NCI-H1930 (cell line): ENCODE measurements at regions not wholly inside any gene's neighbourhood (a gene's known extent, or its start where the extent isn't known, plus 50 kb on each side); places are given as distances from the start of the nearest gene placed in this dataset.

Source experiments
- DNase-seq, 2 experiments: peaks; one replicate each; lab custom pipeline; 2025; lab: John Stamatoyannopoulos, UW

- no peak for DNase-seq
Observed at GRCh38 chr4:33161202-33161601, 2441.0 kb downstream of the PCDH7 start.

DNA sequence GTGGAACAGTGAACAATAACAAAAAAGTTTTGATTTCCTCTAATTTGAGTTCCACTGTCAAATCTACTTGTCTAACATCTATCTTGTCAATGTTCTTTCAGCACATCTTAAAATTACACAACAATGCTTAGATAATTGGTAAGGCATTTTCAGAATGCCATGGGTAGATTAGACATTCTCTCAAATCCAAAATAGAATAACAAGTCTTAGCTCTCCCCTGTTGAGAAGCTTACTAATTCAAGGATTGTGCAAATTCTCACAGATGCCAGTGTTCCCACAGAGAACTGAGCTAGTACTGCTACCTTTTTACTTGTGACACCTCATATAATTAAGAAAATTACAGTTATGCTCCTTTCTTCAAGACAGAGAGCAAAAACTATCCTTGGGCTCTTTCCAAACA, 2442.0 kb downstream of the PCDH7 start:
- no peak for DNase-seq

DNA sequence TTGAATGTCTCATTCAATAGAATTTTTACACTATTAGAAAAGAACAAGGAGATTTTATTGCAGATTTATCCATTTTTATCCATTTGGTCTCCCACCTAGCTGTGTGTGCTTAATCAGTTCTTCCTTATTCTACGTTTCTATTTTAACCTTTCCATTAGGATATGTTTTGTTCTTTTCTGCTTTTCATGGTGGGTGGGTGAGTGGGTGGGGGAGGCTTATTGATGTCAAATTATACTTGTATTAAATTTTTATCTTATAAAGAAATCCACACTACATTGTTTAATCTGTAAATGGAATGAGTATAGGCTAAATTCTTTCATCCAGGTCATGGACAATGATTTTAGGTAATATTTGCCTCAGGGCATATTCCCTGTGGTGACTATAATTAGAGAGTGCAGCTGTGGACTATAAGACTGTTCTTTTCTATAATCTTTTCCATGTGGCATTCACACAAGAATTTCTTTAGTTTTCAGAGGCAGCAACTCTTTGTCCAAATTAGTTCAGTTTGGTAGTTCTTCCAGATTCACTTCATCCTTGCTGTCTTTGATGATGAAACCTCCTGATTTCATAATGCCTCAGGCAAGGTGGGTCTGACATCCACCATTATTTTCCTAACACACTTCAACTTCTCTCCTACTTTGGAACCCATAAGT, 2451.8 kb downstream of the PCDH7 start:
- DNase-seq: no peak

GRCh38 chr4:33176566-33176965, 2456.4 kb downstream of the PCDH7 start:
- DNase-seq: no peak

GRCh38 chr4:33184657-33185290, 2464.6 kb downstream of the PCDH7 start:
- DNase-seq: no peak

GRCh38 chr4:33187035-33187434, 2466.9 kb downstream of the PCDH7 start:
- DNase-seq: no peak

DNA sequence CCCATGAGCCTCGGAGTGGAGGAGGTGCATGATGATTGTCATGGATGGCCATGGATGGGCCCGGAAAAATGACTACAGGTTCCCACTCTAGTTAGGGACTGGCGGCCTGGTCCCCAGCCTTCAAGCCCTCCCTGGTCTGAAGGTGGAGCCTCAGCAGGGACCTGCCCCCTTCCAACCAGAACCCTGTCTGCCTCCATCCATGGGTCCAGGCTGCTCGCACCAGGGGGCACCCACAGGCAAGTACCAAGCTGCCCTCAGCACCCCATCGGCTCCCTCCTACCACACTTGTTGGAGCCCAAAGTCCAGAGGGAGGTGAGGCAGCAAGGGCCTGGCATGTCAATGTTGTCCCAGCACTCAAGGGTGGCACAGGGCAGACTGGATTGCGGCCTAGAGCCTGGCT, 2468.6 kb downstream of the PCDH7 start:
- no peak for DNase-seq

GRCh38 chr4:33189169-33189568, 2469.0 kb downstream of the PCDH7 start:
- no peak for DNase-seq

DNA sequence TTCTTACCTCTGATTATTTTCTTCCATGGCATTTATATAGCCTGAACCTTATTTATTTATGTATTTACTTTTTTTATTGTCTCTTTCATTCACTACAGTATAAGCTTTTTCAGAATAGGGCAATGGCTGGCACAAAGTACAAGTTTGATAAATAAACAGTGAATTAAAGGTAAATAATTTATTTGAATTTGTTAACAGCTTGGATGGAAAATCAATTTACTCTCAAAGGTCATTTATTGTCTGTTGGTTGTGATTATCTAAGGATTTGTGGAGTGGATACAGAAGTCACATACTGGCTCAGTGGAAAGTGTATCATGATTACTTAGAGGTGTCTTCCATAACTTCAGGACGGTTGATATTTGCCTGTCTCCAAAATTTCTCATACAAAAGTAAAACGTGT, 2472.9 kb downstream of the PCDH7 start:
- no peak for DNase-seq

- no peak for DNase-seq
Observed at GRCh38 chr4:33200377-33200776, 2480.2 kb downstream of the PCDH7 start.

- DNase-seq: no peak
Observed at GRCh38 chr4:33218238-33218637, 2498.1 kb downstream of the PCDH7 start.

- no peak for DNase-seq
Observed at GRCh38 chr4:33226133-33226532, 2506.0 kb downstream of the PCDH7 start.

GRCh38 chr4:33226783-33227182, 2506.6 kb downstream of the PCDH7 start:
- no peak for DNase-seq

- DNase-seq: no peak
Observed at GRCh38 chr4:33255094-33255493, 2534.9 kb downstream of the PCDH7 start.

GRCh38 chr4:33255507-33255906, 2535.3 kb downstream of the PCDH7 start:
- DNase-seq: no peak

- DNase-seq: no peak
Observed at GRCh38 chr4:33262824-33263223, 2542.7 kb downstream of the PCDH7 start.

DNA sequence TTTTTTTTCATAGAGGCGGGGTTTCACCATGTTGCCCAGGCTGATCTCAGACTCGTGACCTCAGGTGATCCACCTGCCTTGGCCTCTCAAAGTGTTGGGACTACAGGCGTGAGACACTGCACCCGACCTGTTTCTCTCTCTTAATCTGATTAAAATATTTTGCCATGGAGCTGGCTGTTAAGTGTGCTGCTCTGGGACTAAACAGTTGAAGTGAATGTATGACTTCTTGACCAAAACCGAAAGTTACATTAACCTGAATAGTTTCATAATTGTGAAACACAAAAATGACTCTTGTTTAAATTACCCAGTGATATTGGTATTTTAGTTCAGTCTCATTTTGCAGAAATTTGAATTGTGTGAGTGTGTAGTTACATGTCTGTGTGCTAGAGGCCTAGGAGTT, 2548.6 kb downstream of the PCDH7 start:
- no peak for DNase-seq

GRCh38 chr4:33270403-33270802, 2550.2 kb downstream of the PCDH7 start:
- DNase-seq: no peak

DNA sequence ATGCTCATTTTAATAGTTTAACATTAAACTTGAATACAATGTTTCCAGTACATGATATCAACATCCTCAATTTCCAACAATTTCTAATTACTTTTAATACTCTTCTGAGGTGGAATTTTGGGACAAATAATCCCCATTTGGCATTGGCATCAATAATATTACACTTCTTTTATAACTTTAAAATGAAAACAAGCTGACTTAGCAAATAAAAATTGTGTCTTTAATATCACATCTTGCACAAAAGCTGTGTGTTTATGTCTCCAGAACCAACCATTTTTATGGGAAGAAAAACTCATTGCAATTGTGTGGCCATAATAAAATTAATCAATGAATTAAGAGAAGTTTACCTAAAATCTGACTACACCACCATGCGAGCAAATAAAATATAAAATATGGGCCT, 2552.6 kb downstream of the PCDH7 start:
- DNase-seq: no peak

- DNase-seq: no peak
Observed at GRCh38 chr4:33283818-33284217, 2563.6 kb downstream of the PCDH7 start.

GRCh38 chr4:33296876-33297455, 2576.8 kb downstream of the PCDH7 start:
- no peak for DNase-seq

DNA sequence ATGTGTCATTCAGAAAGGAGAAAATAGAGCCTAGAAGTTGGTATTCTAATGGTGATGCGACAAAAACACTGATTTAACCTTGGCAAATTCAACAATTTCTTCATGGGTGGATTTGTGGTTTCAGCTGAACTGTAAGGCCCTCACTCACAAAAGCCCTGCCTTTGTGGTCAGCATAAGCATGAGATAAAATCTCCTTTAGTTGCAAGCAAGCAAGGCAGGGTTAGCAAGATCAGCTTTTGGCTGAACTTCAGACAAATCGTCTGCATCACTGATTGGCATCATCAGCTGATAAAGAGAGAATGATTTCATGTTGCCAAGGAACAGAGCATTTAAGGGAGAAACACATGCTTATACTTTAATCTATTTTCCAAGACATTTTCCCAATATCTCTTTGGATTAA, 2582.2 kb downstream of the PCDH7 start:
- no peak for DNase-seq

DNA sequence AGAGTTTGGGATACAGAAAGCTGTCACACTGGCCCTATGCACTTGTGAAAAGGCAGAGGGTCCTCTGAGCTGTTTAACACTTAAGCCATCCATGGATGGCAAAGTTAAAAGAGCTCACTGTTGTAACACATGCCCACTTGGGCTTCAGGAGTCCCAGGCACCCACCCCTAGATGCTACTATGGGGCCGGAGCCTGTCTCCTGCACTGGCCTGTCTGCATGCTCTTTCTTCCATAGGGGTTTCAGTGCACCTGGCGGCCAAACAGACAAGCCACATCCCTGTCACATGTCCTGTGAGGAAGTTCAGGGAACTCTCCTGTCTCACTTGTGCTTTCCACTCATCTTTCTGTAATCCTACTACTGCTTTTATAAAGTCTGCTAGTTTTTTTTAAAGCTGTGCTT, 2586.0 kb downstream of the PCDH7 start:
- no peak for DNase-seq

DNA sequence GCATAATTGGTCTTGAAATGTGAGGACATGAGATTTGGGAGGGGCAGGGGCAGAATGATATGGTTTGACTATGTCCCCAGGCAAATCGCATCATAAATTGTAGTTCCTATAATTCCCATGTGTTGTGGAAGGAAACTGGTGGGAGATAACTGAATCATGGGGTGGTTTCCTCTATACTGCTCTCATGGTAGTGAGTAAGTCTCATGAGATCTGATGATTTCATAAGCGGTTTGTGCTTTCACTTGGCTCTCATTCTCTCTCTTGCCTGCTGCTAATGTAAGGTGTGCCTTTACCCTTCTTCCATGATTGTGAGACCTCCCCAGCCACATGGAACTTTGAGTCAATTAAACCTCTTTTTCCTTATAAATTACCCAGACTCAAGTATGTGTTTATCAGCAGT, 2595.9 kb downstream of the PCDH7 start:
- no peak for DNase-seq
